Stimulated activated CD4-positive, alpha-beta T cell treated with anti-CD3 and anti-CD28 coated beads, Interleukin-2, amount 100 ng/mL, for 48 hours (primary cell): ENCODE measurements at regions not wholly inside any gene's neighbourhood (a gene's known extent, or its start where the extent isn't known, plus 50 kb on each side); places are given as distances from the start of the nearest gene placed in this dataset.

Source experiments
- DNase-seq, 2 donors: peaks; one replicate each; pipeline ENCODE4 v3.0.0-alpha.2; 2020

GRCh38 chr1:67561704-67562113 is 123.3 kb upstream of the GADD45A start:
- peak; percentile 87 to 91 for DNase-seq

- no peak for DNase-seq
Observed at GRCh38 chr1:67563684-67564083, 121.3 kb upstream of the GADD45A start.

GRCh38 chr1:67564193-67564592 is 120.8 kb upstream of the GADD45A start:
- no peak for DNase-seq

- no peak for DNase-seq
Observed at GRCh38 chr1:67566803-67567377, 118.1 kb upstream of the GADD45A start.

- DNase-seq, result no peak
Observed at GRCh38 chr1:67570486-67571143, 114.4 kb upstream of the GADD45A start.

- no peak for DNase-seq
Observed at GRCh38 chr1:67571406-67571805, 113.6 kb upstream of the GADD45A start.

GRCh38 chr1:67571901-67572593 is 113.0 kb upstream of the GADD45A start:
- no peak for DNase-seq

GRCh38 chr1:67572594-67573221 is 112.3 kb upstream of the GADD45A start:
- DNase-seq, result no peak

GRCh38 chr1:67573311-67573872 is 111.6 kb upstream of the GADD45A start:
- no peak for DNase-seq

- no peak for DNase-seq
Observed at GRCh38 chr1:67574221-67574620, 110.8 kb upstream of the GADD45A start.

GRCh38 chr1:67575861-67576260 is 109.1 kb upstream of the GADD45A start:
- no peak for DNase-seq

- DNase-seq, result no peak
Observed at GRCh38 chr1:67576474-67576873, 108.5 kb upstream of the GADD45A start.

GRCh38 chr1:67577646-67578045 is 107.4 kb upstream of the GADD45A start:
- no peak for DNase-seq

GRCh38 chr1:67578397-67579020 is 106.5 kb upstream of the GADD45A start:
- no peak for DNase-seq

- DNase-seq, result no peak
Observed at GRCh38 chr1:67579623-67580394, 105.2 kb upstream of the GADD45A start.

GRCh38 chr1:67580691-67581403 is 104.2 kb upstream of the GADD45A start:
- DNase-seq, result no peak

- no peak for DNase-seq
Observed at GRCh38 chr1:67582625-67583461, 102.2 kb upstream of the GADD45A start.

GRCh38 chr1:67583462-67583950 is 101.5 kb upstream of the GADD45A start:
- DNase-seq, result no peak

- DNase-seq, result no peak
Observed at GRCh38 chr1:67584938-67585337, 100.1 kb upstream of the GADD45A start.

GRCh38 chr1:67586596-67586995 is 98.4 kb upstream of the GADD45A start:
- DNase-seq, result no peak
